ENCODE measurements at regions not wholly inside any gene's neighbourhood (a gene's known extent, or its start where the extent isn't known, plus 50 kb on each side); places are given as distances from the start of the nearest gene placed in this dataset.
"Not testable (repeated sequence)": the region's sequence is repeated elsewhere in the genome, so short reads cannot be mapped to it uniquely, and the experiment has no call there.

DNA sequence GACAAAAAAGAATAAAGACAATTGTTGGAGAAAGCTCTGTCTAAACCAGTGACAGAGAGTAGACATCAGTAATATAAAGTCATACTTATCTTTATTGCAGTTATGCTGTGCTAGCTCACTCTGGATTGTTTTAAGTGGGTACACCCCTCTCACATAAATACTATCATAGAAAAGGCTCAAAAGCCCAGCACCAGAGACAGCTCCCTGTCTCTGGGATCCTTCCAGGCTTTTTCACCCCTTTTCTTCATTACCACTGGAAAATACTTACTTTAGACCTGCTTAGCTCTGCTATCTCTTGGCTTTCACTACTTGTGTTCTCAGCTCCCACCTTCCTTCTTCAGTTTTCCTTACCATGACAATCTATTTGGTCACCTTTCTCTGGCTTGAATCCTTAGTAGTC, 259.1 kb upstream of the MINDY3 start:
- DNase-seq, result no peak

DNA sequence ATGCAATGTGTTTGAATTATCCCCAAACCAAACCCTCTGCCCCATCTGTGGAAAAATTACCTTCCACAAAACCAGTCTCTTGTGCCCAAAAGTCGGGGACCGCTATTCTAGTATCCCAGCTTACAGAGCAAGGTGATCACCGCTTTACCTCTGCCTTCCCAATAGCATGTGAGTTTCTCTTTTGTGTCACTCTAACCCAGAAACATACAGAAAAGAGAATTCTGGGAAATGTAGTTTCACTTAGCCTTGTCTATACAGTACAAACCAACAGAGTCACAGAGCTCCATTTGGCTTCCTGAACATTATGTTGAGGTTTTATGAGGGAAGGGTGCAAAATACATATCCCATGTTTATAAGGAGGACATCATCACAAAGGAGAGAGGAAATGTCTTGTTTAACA, 260.3 kb upstream of the MINDY3 start:
- DNase-seq, result no peak

DNA sequence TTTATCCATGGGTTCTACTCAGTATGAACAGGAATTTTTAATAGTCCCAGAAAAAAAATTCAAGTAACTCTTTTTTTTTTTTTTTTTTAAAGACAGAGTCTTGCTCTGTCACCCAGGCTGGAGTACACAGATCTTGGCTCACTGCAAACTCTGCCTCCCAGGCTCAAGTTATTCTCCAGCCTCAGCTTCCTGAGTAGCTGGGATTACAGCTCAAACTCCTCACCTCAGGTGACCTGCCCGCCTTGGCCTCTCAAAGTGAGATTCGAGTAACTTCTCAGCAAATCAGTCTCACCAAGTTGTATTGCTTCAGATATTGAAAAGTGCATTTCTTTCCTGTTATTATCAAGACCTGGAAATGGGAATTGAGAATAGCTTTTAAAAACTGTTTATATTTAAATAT, 281.2 kb upstream of the MINDY3 start:
- DNase-seq, result no peak

DNA sequence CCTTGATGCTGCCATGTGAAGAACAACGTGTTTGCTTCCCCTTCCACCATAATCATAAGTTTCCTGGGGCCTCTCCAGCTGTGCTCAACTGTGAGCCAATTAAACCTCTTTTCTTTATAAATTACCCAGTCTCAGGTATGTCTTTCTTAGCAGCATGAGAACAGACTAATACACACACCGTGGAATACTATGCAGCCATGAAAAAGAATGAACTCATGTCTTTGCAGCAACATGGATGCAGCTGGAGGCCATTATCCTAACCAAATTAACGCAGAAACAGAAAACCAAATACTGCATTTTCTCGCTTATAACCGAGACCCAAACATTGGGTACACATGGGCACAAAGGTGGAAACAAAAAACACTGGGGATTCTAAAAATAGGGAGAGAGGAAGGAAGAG, 286.7 kb upstream of the MINDY3 start:
- no peak for DNase-seq

DNA sequence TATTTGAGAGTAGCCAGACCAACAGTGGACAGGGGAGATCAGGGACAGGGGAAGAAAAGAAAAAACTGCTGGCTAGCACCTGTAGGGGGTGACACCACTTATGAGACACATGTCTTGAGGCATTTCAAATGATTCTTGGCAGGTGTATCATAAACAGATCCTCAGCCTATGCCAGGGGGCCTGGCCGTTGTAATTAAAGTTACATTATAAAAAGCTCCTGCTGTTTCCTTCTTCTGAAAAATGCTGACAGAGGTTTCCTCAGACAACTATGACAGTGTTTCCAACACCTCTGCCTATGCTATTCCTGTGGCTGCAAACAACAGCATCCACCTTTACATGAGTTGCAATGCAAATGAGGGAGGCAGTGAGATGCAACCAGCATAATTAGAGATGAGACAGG, 281.0 kb upstream of the PTER start:
- DNase-seq, result no peak

DNA sequence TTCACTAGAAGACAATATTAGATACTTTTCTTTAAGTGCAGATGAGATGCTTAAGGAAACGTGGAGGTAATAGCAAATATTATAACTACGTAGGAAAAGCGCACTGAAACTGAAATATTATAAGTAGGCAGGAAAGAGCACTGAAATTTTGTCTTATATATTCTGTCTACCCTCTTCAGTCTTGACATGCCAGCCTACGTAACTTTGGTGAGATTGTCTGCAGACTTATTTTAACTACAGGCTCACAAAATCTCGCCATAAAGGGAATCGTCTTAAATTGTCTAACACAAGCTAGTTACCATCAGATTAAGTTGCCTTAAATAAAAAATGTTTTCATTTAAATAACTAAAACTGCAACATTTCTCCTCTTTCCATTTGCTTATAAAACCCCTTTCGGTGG, 280.1 kb upstream of the PTER start:
- DNase-seq, result no peak

DNA sequence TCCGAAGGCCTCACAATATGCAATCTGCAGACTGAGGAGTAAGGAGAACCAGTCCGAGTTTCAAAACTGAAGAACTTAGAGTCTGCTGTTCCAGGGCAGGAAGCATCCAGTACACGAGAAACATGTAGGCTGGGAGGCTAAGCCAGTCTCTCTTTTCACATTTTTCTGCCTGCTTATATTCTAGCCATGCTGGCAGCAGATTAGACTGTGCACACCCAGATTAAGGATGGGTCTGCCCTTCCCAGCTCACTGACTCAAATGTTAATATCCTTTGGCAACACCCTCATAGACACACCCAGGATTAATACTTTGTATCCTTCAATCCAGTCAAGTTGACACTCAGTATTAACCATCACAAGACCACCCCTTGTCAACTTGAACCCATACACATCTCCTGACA, 271.7 kb upstream of the PTER start:
- DNase-seq, result not testable (repeated sequence)

DNA sequence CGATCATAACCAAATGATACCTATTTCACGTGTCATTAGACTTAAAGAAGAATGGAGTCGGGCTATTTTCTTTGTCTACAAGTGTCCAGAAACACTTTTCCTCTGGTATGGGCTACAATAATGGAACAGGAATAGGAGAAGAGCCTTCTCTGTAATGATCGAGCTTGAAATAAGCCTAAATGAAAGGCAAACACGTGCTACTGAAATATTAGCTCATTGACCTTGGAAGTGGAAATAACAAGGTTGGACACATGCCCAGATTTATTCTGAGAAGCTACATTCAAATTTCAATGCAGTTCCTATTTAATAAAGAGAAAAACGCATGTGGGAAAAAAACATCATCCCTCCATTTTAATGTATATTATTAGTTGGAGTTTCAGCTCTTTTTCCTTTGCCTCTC, 254.7 kb upstream of the PTER start:
- DNase-seq, result no peak

DNA sequence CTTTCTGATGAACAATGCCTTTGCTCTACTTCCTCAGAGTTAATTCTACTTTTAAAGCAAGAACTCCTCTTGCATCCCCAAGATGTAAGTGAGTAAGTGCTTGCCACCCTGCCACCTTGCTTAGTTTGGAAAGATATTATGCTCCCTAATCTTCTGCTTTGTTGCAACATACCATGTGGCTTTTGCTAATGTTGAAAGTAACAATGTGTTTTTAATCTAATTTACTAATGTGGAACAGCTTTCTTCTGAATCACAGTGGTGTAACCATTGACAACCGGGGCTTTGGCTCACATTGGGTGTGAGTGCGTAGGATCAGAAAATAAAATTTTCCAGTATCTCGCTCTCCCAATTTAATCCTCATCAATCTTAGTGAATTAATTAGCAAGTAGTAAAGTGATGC, 254.1 kb upstream of the PTER start:
- DNase-seq, result no peak

DNA sequence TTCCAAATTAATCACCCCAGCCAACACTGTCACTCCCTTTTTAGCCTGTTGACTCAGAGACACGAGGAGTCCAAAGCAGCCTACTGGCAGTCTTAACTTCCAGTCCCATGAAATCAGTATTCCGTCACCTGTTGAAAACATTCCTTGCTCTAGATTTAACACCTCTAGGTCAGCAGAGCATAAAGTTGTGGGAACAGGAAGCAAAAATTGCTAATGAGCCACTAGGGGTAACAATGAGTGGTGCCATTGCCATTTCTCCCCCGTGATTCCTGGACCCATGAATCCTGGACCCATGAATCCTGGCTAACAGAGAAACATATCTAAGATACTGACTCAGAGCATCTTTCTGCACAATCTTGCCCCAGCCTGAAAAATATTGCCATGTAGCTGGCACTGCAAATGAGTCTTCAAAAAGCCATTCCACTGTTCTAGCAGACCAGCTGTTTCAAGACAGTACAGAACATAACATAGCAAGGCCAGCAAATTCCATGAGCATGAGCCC, 252.7 kb upstream of the PTER start:
- no peak for DNase-seq

DNA sequence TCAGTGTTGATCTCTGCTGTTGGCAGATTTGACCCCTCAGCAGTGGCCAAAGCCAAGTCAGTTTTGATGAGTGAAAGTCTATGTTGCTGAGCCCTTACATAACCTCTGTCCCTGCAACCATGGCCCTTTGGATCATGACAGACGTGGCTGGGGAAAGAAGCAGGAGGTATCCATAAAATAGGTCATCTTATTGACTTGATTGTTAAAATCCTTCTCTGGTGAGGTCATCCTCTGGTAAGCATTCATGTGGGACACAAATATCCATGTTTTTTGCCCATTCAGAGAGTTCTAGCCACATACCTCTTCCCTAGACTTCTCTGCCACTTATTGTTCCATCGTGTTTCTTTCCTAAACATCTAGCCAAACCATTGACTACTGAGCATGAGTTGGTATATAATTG, 251.9 kb upstream of the PTER start:
- no peak for DNase-seq

DNA sequence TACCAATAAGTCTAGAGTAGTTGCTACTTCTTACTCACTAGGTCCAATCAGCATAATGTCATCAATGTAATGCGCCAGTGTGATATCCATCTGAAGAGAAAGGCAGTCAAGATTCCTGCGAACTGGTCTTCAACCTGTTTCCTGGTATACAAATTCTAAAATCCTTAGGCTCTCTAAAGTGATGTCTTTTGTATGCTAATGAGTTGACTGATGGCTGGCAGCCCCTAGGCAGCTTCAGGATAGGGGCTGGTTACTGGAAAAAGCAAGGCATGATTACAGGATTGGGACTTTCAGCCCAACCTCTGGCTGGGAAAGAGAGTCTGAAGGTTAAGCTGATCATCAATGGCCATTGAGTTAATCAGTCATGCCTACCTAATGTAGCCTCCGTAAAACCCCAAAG, 250.2 kb upstream of the PTER start:
- no peak for DNase-seq

DNA sequence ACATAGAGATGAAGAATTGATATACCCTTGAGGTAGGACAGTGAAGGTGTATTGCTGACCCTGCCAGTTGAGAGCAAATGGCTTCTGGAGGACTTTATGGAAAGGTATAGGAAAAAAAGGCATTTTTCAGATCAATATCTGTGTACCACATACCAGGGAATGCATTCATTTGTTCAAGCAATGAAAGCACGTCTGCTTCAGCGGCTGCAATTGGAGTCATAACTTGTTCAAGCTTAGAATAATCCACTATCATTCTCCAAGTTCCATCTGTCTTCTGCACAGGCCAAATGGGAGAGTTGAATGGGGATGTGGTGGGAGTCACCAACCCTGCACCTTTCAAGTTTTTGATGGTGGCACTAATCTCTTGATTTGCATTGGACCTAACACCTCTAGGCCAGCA, 249.6 kb upstream of the PTER start:
- DNase-seq, result no peak

DNA sequence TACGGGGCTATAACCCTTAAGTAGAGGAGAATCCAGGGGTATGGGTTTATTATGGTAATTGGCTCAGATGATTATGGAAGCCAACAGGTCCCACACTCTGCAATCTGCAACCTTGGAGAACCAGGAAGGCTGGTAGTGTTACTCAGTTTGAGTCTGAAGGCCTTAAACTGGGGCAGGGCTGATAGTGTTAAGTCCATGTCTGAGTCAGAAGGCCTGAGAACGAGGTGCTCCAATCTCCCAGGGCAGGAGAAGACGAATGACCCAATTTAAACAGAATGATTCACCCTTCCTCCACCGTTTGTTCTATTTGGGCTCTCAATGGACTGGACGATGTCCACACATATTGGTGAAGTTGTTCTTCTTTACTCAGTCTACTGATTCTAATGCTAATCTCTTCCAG, 244.5 kb upstream of the PTER start:
- DNase-seq, result no peak

DNA sequence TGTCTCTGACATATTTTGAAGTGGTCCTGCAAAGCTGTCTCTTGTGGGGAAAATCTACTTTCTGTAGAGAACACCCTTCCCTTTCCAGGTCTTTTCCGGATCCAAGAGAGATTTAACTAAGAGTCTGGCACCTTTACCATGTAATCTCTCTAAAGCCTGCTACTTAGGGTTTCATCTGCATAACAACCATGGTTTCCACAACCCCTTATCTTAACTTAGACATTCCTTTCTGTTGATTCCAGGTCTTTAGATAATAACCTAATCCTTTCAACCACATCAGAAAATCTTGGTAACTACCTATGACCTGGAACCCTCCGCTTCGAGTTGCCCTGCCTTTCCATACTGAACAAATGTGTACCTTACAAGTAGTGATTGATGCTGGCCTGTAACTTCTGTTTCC, 243.6 kb upstream of the PTER start:
- DNase-seq, result no peak

DNA sequence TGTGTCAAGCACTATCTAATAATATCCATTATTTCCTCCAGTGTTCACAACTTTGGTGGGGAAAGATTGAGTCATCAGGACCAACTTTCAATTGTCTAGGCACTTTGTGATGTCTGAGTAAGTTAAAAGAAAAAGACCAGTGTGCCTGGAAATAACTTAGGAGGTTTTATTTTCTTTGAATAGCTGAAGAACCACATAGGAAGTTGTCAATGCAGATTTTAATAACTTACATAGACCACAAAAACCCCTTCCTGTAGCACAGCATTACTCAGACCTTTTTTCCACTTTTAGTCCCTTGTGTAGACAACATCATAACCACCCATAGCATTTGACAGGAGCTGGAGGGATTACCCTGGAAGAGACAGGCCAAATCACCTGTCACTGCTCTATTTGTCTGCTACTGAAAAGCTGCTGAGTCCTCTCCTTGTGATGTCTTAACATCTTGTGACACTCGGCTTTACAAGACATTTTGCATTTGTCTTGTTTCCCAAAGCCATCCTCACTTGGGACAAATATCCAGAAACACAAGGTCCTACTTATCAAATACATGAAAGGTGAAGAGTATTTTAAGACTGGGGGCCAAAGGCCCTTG, 241.5 kb upstream of the PTER start:
- no peak for DNase-seq

DNA sequence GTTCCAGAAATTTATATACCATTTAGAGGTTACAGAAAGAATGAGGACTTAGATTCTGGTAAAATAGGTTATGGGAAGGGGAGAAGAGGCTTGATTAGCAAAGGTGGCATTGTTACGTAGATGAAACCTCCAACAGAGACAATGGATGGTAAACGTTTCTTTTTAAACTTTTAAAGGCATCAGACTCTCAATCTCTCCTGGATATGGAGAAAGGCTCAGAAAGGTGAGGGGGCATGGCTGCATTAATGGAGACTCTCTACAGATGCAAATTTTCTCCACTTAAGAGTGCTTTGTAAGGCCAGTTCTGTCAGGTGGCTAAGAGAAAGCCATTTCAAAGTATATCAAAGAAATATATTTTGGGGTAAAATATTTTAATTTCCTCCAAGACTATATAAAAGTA, 240.9 kb upstream of the PTER start:
- no peak for DNase-seq

DNA sequence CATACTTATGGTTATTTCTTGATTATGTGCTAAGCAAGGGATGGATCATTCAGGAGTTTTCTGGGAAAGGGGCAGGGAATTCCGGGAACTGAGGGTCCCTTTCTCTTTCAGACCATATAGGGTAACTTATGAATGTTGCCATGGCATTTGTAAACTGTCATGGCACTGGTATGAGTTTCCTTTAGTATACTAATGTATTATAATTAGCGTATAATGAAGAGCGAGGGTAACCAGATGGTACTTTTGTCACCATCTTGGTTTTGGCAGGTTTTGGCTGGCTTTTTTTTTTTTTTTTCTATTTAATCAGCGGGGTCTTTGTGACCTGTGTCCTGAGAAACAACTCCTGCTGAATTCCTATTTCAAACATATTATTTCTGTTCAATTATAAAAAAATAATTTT, 237.6 kb upstream of the PTER start:
- DNase-seq, result no peak

DNA sequence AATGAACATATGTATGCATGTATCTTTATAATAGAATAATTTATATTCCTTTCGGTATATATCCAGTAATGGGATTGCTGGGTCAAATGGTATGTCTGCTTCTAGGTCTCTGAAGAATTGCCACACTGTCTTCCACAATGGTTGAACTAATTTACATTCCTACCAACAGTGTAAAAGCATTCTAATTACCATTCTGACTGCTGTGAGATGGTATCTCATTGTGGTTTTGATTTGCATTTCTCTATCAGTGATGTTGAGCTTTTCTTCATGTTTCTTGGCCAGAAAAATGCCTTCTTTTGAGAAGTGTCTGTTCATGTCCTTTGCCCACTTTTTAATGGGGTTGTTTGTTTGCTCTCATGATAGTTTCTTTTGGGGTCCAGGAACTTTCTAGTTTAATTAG, 213.2 kb upstream of the PTER start:
- not testable (repeated sequence) for DNase-seq

DNA sequence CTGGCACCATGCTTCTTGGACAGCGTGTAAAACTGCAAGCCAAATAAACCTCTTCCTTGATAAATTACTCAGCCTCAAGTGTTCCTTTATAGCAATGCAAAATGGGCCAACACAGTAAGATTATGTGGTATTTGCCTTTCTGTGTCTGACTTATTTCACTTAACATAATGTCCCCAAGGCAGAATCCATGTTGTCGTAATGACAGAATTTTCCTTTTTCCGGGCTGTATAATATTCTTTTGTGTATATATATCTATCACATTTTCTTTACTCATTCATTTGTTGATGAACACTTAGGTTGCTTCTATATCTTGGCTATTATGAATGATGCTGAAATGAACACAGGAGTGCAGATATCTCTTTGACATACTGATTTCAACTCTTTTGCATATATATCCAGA, 209.1 kb upstream of the PTER start:
- DNase-seq, result no peak

DNA sequence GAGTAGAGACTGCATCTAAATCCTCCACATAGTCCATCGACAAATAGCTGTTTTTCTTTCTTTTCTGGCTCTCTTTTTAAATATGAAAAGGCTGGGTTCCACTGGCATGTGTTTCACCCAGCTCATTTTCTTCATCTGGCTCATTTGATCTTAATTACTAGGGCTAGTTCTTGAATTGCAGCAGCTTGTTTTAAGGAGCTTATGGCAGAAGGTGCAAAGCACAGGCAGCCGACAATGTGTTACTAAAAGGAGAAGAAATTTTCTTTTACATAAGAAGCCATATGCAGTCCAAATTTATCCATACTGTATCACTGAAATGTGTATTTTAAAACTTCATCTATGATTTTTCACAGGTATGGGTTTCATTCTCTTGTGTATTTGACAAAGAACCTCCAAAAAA, 205.6 kb upstream of the PTER start:
- DNase-seq, result no peak

DNA sequence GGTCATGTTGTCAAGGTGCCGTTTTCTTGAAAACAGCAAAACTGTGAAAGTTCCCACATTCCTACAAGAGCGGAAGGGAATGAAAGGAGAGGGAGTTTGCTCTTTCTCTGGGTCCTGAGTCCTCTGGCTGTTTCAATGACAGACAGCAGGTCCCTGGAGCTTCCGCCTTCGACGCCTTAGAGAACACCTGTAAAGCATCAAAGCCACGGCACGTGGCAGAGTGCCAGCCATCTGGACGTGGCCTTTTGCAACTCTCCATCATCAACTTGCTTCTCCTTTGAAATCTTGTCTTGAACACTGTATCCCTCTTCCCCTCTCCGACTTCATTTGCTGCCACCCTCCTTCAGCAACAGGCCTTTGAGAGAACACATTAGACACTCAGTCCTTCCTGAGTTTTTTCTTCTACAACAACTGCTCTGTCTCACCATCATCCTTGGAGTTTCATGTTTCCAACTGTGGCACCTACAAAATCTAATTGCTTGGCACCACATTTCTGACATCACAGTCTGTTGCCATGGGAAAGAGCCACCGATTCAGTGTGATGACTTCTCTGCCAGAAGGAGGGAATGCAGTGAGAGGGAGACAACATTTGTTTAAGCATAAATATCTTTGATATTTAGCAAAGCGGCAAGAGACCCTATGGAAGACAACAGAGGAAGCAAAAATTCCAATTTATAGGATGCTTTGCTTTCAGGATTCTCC, 204.9 kb upstream of the PTER start:
- no peak for DNase-seq

DNA sequence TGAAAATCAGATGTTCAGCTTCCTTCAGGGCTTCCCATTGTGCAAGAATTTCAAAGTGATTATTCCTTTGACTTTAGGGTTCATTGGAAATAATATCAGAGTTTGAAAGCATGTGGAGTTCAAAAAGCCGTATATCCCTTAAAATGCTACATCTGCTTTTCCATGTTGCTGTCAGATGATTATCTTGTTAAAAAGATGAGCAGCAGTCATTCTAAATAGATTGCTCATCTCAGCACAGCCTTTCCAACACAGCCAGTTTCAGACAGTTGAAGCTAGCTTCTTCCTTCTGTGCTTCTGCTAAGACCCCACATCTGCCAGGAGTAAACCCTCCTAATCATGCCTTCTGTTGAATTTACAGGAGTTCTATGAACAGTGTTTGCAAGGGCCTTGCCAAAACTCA, 204.4 kb upstream of the PTER start:
- DNase-seq, result no peak

DNA sequence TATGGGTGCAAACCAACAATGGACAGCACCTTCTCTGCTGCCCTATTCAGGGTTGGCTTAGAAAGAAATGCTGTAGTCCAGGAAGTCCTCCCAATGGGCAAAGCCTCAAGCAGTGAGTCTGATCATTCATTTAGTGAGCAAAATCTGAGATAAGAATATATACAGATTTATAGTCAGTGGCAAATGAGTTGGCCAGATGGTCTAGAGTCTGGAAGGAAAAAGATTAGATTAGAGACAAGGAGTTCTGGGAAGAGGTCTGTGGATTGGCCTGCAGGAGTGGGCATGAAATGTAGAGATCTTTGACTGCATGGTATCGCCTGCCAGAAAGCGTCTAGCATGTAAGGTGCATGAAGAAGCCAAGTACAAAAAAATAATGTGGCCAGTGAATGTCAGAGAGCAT, 201.9 kb upstream of the PTER start:
- DNase-seq, result no peak

DNA sequence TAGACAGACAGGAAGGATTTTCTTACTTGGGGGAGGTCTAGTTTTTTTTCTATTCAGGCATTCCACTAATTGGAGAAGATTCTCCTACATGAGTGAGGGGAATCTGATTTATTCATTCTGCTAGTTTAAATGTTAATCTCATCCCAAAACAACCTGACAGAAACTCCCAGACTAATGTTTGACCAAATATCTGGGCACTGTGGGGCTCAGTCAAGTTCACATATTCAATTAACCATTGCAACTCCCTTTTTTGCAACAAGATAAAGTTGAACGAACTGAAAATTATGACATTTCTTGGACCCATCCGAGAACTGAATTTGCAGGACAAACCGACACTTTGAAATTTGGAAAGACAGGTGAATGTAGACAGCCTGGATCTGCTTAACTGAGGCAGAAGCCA, 194.4 kb upstream of the PTER start:
- no peak for DNase-seq
